Lung (tissue), 11 donors: ENCODE measurements at regions not wholly inside any gene's neighbourhood (a gene's known extent, or its start where the extent isn't known, plus 50 kb on each side); places are given as distances from the start of the nearest gene placed in this dataset.

Experiments
- ATAC-seq: fragments of 200-7000 bp; cut with Tn5 transposase; one replicate; pipeline ENCODE4 v1.9.1; 2020; ENCODE audit warnings: moderate number of reproducible peaks; ENCODE audit not compliant: insufficient read depth, low FRiP score
- DNase-seq, 3 donors: peaks; one replicate each; pipeline ENCODE4 v3.0.0-alpha.2; 2013 to 2017
- H3K27ac ChIP-seq, 2 donors: one replicate each; pipeline ENCODE4 v1.5.1; 2013; ENCODE audit warnings: mild to moderate bottlenecking in 2 of 2, moderate library complexity in 2 of 2, control low read depth in 1 of 2, inconsistent platforms in 1 of 2, low read depth in 1 of 2, low read length in 1 of 2
- H3K27me3 ChIP-seq, 3 donors: one replicate each; pipeline ENCODE4 v1.5.1; 2013; ENCODE audit warnings: low read length in 2 of 3; ENCODE audit not compliant: control insufficient read depth in 3 of 3, insufficient read depth in 3 of 3
- H3K36me3 ChIP-seq, 4 donors: one replicate each; pipeline ENCODE4 v1.5.1; 2013; ENCODE audit warnings: low read length in 4 of 4, mild to moderate bottlenecking in 1 of 4, moderate library complexity in 1 of 4; ENCODE audit not compliant: control insufficient read depth in 4 of 4, insufficient read depth in 4 of 4
- H3K4me1 ChIP-seq, 5 donors: one replicate each; pipeline ENCODE4 v1.5.1; 2013; ENCODE audit warnings: low read length in 5 of 5, mild to moderate bottlenecking in 2 of 5, moderate library complexity in 1 of 5; ENCODE audit not compliant: control insufficient read depth in 5 of 5, insufficient read depth in 5 of 5
- H3K4me3 ChIP-seq: one replicate; pipeline ENCODE4 v1.5.1; 2013; ENCODE audit warnings: mild to moderate bottlenecking, control low read depth, moderate library complexity
- H3K9ac ChIP-seq, 2 donors: one replicate each; pipeline ENCODE4 v1.5.1; 2013; ENCODE audit warnings: low read length in 2 of 2, control low read depth in 1 of 2; ENCODE audit not compliant: insufficient read depth in 1 of 2
- H3K9me3 ChIP-seq, 4 donors: one replicate each; pipeline ENCODE4 v1.5.1; 2013; ENCODE audit warnings: low read length in 3 of 4, mild to moderate bottlenecking in 1 of 4, moderate library complexity in 1 of 4; ENCODE audit not compliant: control insufficient read depth in 4 of 4, insufficient read depth in 3 of 4
- CTCF ChIP-seq: IDR thresholded peaks from 2 replicates; pipeline ENCODE4 v1.5.1; 2012; ENCODE audit warnings: mild to moderate bottlenecking; ENCODE audit errors: control extremely low read depth, extremely low read depth
- WGBS, 2 donors: extraction: QIAGEN DNeasy Blood & Tissue Kit; methylation state at CpG; one replicate each; pipeline ENCODE4 v1.1.7; 2013; 5-methylcytosine and 5-hydroxymethylcytosine counted together
- donor health status: control.
- donor health status: control.
- donor health status: Bipolar disorder and iron deficiency.
- donor health status: healthy.
- donor health status: DM: yes; HTN: yes; CAD: no.

- peaks cover 3 to 13% (median 5%) of the 10 kb centered on the region in 5 donors for H3K4me1 ChIP-seq
- WGBS, 2 donors = 66 to 82% methylated on average over 3 of the region's 3 CpGs
- no peak for ATAC-seq
- peaks cover 0 to 4% (median 0%) of the 10 kb centered on the region in 4 donors for H3K36me3 ChIP-seq
- no peak overlapping the region for H3K27ac ChIP-seq
- H3K4me3 ChIP-seq = no peak overlapping the region
- TF ChIP-seq CTCF = no peak
- H3K9ac ChIP-seq = no peak overlapping the region
- peaks cover 0 to 10% (median under 1%) of the 10 kb centered on the region in 4 donors for H3K9me3 ChIP-seq
- no peak for DNase-seq
- no peaks in the 10 kb centered on the region for H3K27me3 ChIP-seq
Observed at GRCh38 chr1:222916100-222916499, 101.3 kb downstream of the DISP1 start.

- 78 to 84% methylated on average over 14 of the region's 14 CpGs for WGBS, 2 donors
- peaks cover 0 to 10% (median under 1%) of the 10 kb centered on the region in 4 donors for H3K9me3 ChIP-seq
- H3K27me3 ChIP-seq = no peaks in the 10 kb centered on the region
- H3K27ac ChIP-seq = no peak overlapping the region
- no peak for TF ChIP-seq CTCF
- H3K4me3 ChIP-seq = no peak overlapping the region
- DNase-seq = no peak
- peak overlapping the region in 1 of 2 donors; percentile 20 for H3K9ac ChIP-seq
- no peak for ATAC-seq
- peaks cover 3 to 32% (median 12%) of the 10 kb centered on the region in 5 donors for H3K4me1 ChIP-seq
- H3K36me3 ChIP-seq = peaks cover 0 to 4% (median 0%) of the 10 kb centered on the region in 4 donors
Observed at GRCh38 chr1:222918801-222919477, 104.1 kb downstream of the DISP1 start.

GRCh38 chr1:222919478-222919865 lies 104.6 kb downstream of the DISP1 start:
- WGBS, 2 donors = 66 to 80% methylated on average over 5 of the region's 5 CpGs
- peak overlapping the region in 1 of 2 donors; percentile 20 for H3K9ac ChIP-seq
- DNase-seq (peak in 2 of 3 donors; percentile 52 to 55), ATAC-seq (no peak)
- H3K9me3 ChIP-seq = peaks cover 0 to 10% (median under 1%) of the 10 kb centered on the region in 4 donors
- no peak for TF ChIP-seq CTCF
- H3K4me1 ChIP-seq = peaks cover 3 to 36% (median 12%) of the 10 kb centered on the region in 5 donors
- no peak overlapping the region for H3K4me3 ChIP-seq
- H3K27me3 ChIP-seq = no peaks in the 10 kb centered on the region
- H3K27ac ChIP-seq = no peak overlapping the region
- peaks cover 0 to 4% (median 0%) of the 10 kb centered on the region in 4 donors for H3K36me3 ChIP-seq
